Lower lobe of right lung (tissue), 2 donors: ENCODE measurements at regions not wholly inside any gene's neighbourhood (a gene's known extent, or its start where the extent isn't known, plus 50 kb on each side); places are given as distances from the start of the nearest gene placed in this dataset.

Experiments
- ATAC-seq, 2 donors: fragments of 200-7000 bp; cut with Tn5 transposase; one replicate each; pipeline ENCODE4 v1.9.1; 2020 to 2022; ENCODE audit warnings: mild to moderate bottlenecking in 2 of 2, moderate library complexity in 2 of 2
- DNase-seq: peaks from one replicate; pipeline ENCODE4 v3.0.0-alpha.2; 2020
- H3K27ac ChIP-seq: fragments of 200-600 bp; one replicate; pipeline ENCODE4 v1.8.0; 2022
- H3K27me3 ChIP-seq: fragments of 200-600 bp; one replicate; pipeline ENCODE4 v1.8.0; 2022; ENCODE audit warnings: low read depth
- H3K36me3 ChIP-seq: fragments of 200-600 bp; one replicate; pipeline ENCODE4 v1.8.0; 2022; ENCODE audit warnings: mild to moderate bottlenecking
- H3K4me1 ChIP-seq: fragments of 200-600 bp; one replicate; pipeline ENCODE4 v1.8.0; 2022
- H3K4me3 ChIP-seq: fragments of 200-600 bp; one replicate; pipeline ENCODE4 v1.8.0; 2022; ENCODE audit warnings: mild to moderate bottlenecking
- H3K9me3 ChIP-seq: fragments of 200-600 bp; one replicate; pipeline ENCODE4 v1.8.0; 2022
- intact Hi-C: fragments of 100-400 bp; cut with DNase I; formaldehyde crosslinking; loops from one replicate; pipeline ENCODE4 v1.11.0; 2022
- TF ChIP-seq, protein P1 (sequence below): fragments of 200-600 bp; IDR thresholded peaks from one replicate; pipeline ENCODE4 v1.8.0; 2022; ENCODE audit warnings: antibody characterized with exemption, mild to moderate bottlenecking
- donor health status: DM: no; HTN: yes; CAD: no; lungs with severe emphysema.

GRCh38 chr2:220272656-220273055, 645.2 kb downstream of the SLC4A3 start:
- no peak overlapping the region for H3K4me3 ChIP-seq
- peaks cover 4% of the 10 kb centered on the region for H3K4me1 ChIP-seq
- no peaks in the 10 kb centered on the region for H3K36me3 ChIP-seq
- DNase-seq (no peak), ATAC-seq (no peak)
- H3K27ac ChIP-seq = no peak overlapping the region
- TF ChIP-seq, protein P1, sequence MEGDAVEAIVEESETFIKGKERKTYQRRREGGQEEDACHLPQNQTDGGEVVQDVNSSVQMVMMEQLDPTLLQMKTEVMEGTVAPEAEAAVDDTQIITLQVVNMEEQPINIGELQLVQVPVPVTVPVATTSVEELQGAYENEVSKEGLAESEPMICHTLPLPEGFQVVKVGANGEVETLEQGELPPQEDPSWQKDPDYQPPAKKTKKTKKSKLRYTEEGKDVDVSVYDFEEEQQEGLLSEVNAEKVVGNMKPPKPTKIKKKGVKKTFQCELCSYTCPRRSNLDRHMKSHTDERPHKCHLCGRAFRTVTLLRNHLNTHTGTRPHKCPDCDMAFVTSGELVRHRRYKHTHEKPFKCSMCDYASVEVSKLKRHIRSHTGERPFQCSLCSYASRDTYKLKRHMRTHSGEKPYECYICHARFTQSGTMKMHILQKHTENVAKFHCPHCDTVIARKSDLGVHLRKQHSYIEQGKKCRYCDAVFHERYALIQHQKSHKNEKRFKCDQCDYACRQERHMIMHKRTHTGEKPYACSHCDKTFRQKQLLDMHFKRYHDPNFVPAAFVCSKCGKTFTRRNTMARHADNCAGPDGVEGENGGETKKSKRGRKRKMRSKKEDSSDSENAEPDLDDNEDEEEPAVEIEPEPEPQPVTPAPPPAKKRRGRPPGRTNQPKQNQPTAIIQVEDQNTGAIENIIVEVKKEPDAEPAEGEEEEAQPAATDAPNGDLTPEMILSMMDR = no peak
- no peaks in the 10 kb centered on the region for H3K9me3 ChIP-seq
- intact Hi-C loops = no loop called here
- H3K27me3 ChIP-seq = no peaks in the 10 kb centered on the region

- TF ChIP-seq, protein P1 = no peak
- no peaks in the 10 kb centered on the region for H3K36me3 ChIP-seq
- ATAC-seq (no peak), DNase-seq (no peak)
- H3K27ac ChIP-seq = no peak overlapping the region
- H3K4me3 ChIP-seq = no peak overlapping the region
- intact Hi-C loops = no loop called here
- no peaks in the 10 kb centered on the region for H3K9me3 ChIP-seq
- peaks cover 4% of the 10 kb centered on the region for H3K4me1 ChIP-seq
- H3K27me3 ChIP-seq = no peaks in the 10 kb centered on the region
Measured at GRCh38 chr2:220273082-220273481, 645.7 kb downstream of the SLC4A3 start.

- no peaks in the 10 kb centered on the region for H3K36me3 ChIP-seq
- no peaks in the 10 kb centered on the region for H3K27me3 ChIP-seq
- DNase-seq (no peak), ATAC-seq (no peak)
- no peaks in the 10 kb centered on the region for H3K9me3 ChIP-seq
- H3K4me3 ChIP-seq = no peak overlapping the region
- H3K4me1 ChIP-seq = peaks cover 4% of the 10 kb centered on the region
- intact Hi-C loops = no loop called here
- TF ChIP-seq, protein P1 = no peak
- H3K27ac ChIP-seq = no peak overlapping the region
Measured at GRCh38 chr2:220275454-220275853, 648.0 kb downstream of the SLC4A3 start.

- H3K4me1 ChIP-seq = peaks cover 4% of the 10 kb centered on the region
- ATAC-seq (peak in 1 of 2 donors; percentile 15), DNase-seq (no peak)
- intact Hi-C loops = no loop called here
- H3K27me3 ChIP-seq = no peaks in the 10 kb centered on the region
- no peak overlapping the region for H3K27ac ChIP-seq
- no peak overlapping the region for H3K4me3 ChIP-seq
- H3K9me3 ChIP-seq = no peaks in the 10 kb centered on the region
- TF ChIP-seq, protein P1 = no peak
- no peaks in the 10 kb centered on the region for H3K36me3 ChIP-seq
Measured at GRCh38 chr2:220276741-220277444, 649.5 kb downstream of the SLC4A3 start.

DNA sequence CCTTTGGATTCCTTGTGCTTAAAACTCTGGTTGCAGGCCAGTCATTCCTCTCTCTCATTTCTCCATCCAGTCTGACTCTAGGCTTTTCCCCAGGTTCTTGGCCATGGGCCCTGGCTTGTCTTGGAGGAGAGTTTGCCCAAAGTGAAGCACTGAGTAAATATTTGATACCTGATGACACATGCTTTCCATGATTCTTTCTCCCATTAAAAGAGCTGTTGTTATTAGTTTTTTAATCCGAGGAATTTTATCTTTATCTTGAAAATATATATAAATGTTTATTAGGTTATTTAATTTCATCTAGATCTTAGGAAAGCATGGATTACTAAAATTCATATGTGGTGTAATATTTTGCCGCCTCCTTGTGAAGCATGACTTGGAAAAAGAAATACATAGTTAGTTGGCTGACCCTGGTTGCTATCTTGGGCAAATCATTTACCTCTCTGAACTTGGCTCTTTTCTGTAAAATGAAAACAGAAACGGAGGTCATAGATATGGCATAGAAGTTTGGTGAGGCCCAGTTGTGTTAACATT, 650.1 kb downstream of the SLC4A3 start:
- Histone ChIP-seq H3K27ac (peak overlapping the region; percentile 1), H3K4me1 (peaks cover 4% of the 10 kb centered on the region), H3K9me3 (no peaks in the 10 kb centered on the region), H3K36me3 (no peaks in the 10 kb centered on the region), H3K27me3 (no peaks in the 10 kb centered on the region), H3K4me3 (no peak overlapping the region)
- ATAC-seq (peak; percentile 84 to 95), DNase-seq (peak; percentile 61)
- intact Hi-C loops = no loop called here
- TF ChIP-seq, protein P1 = no peak
